ENCODE measurements at regions not wholly inside any gene's neighbourhood (a gene's known extent, or its start where the extent isn't known, plus 50 kb on each side); places are given as distances from the start of the nearest gene placed in this dataset.
"Not testable (repeated sequence)": the region's sequence is repeated elsewhere in the genome, so short reads cannot be mapped to it uniquely, and the experiment has no call there.

GRCh38 chr1:187958207-187958606 lies 1129.5 kb downstream of the PLA2G4A start:
- DNase-seq (ENCODE audit: low spot score), result no peak

- no peak for DNase-seq (ENCODE audit: low spot score)
These were observed 1130.3 kb downstream of the PLA2G4A start for GRCh38 chr1:187959062-187959461.

- no peak for DNase-seq (ENCODE audit: low spot score)
These were observed 1131.4 kb downstream of the PLA2G4A start for GRCh38 chr1:187960125-187960638.

- no peak for DNase-seq (ENCODE audit: low spot score)
These were observed 1133.1 kb downstream of the PLA2G4A start for GRCh38 chr1:187961895-187962294.

- DNase-seq (ENCODE audit: low spot score), result no peak
These were observed 1143.1 kb downstream of the PLA2G4A start for GRCh38 chr1:187971851-187972250.

- no peak for DNase-seq (ENCODE audit: low spot score)
These were observed 1148.5 kb downstream of the PLA2G4A start for GRCh38 chr1:187977298-187977697.

GRCh38 chr1:187985145-187985896 lies 1156.6 kb downstream of the PLA2G4A start:
- no peak for DNase-seq (ENCODE audit: low spot score)

GRCh38 chr1:187985897-187986654 lies 1157.3 kb downstream of the PLA2G4A start:
- DNase-seq (ENCODE audit: low spot score), result no peak

GRCh38 chr1:187987236-187987776 lies 1158.6 kb downstream of the PLA2G4A start:
- no peak for DNase-seq (ENCODE audit: low spot score)

GRCh38 chr1:187991944-187992343 lies 1163.2 kb downstream of the PLA2G4A start:
- DNase-seq (ENCODE audit: low spot score), result no peak

GRCh38 chr1:187996780-187997179 lies 1168.0 kb downstream of the PLA2G4A start:
- no peak for DNase-seq (ENCODE audit: low spot score)

GRCh38 chr1:187999973-188000372 lies 1171.2 kb downstream of the PLA2G4A start:
- DNase-seq (ENCODE audit: low spot score), result no peak

- not testable (repeated sequence) for DNase-seq (ENCODE audit: low spot score)
These were observed 1174.9 kb downstream of the PLA2G4A start for GRCh38 chr1:188003687-188004086.

GRCh38 chr1:188004849-188005248 lies 1176.1 kb downstream of the PLA2G4A start:
- DNase-seq (ENCODE audit: low spot score), result no peak

GRCh38 chr1:188006354-188006753 lies 1177.6 kb downstream of the PLA2G4A start:
- no peak for DNase-seq (ENCODE audit: low spot score)

- DNase-seq (ENCODE audit: low spot score), result not testable (repeated sequence)
These were observed 1184.6 kb downstream of the PLA2G4A start for GRCh38 chr1:188013222-188013849.

- no peak for DNase-seq (ENCODE audit: low spot score)
These were observed 1189.2 kb downstream of the PLA2G4A start for GRCh38 chr1:188017921-188018320.

- DNase-seq (ENCODE audit: low spot score), result no peak
These were observed 1193.9 kb downstream of the PLA2G4A start for GRCh38 chr1:188022661-188023060.

GRCh38 chr1:188023206-188023605 lies 1194.5 kb downstream of the PLA2G4A start:
- DNase-seq (ENCODE audit: low spot score), result no peak

GRCh38 chr1:188027613-188028012 lies 1198.9 kb downstream of the PLA2G4A start:
- no peak for DNase-seq (ENCODE audit: low spot score)

GRCh38 chr1:188037572-188037971 lies 1208.8 kb downstream of the PLA2G4A start:
- not testable (repeated sequence) for DNase-seq (ENCODE audit: low spot score)

- no peak for DNase-seq (ENCODE audit: low spot score)
These were observed 1214.9 kb downstream of the PLA2G4A start for GRCh38 chr1:188043536-188044245.

All from CD4-positive, alpha-beta T cell treated with Interleukin-6 at 100 ng/mL for 8 hours (primary cell).